HEK293 (cell line): ENCODE measurements at regions not wholly inside any gene's neighbourhood (a gene's known extent, or its start where the extent isn't known, plus 50 kb on each side); places are given as distances from the start of the nearest gene placed in this dataset.

Source experiments
- CTCF ChIA-PET: fragments of 350-600 bp; formaldehyde crosslinking; extraction: SDS; loops from one replicate; lab custom pipeline; 2021; ENCODE audit warnings: antibody characterized with exemption; lab: Yijun Ruan, JAX
- POLR2A ChIA-PET: fragments of 300-600 bp; formaldehyde crosslinking; extraction: SDS; loops from one replicate; lab custom pipeline; 2020; ENCODE audit warnings: antibody characterized with exemption, inconsistent platforms; lab: Yijun Ruan, JAX
- H3K27ac ChIP-seq: fragments of 200-500 bp; sonication (Bioruptor generic); 2 replicates; pipeline ENCODE4 v1.5.1; 2014; ENCODE audit warnings: low read depth, low read length, control low read depth, inconsistent platforms; ENCODE audit errors: extremely low read depth
- H3K36me3 ChIP-seq, 2 experiments: fragments of 200-500 bp in 1 of 2; sonication (Bioruptor generic) in 1 of 2; 1 replicate in 1 of 2; 2 replicates in 1 of 2; pipeline ENCODE4 v1.5.1; 2014 to 2017; ENCODE audit warnings: inconsistent platforms in 2 of 2, low read length in 2 of 2; ENCODE audit not compliant: control insufficient read depth in 2 of 2, insufficient read depth in 1 of 2
- H3K4me1 ChIP-seq: fragments of 200-500 bp; sonication (Bioruptor generic); 2 replicates; pipeline ENCODE4 v1.5.1; 2014; ENCODE audit warnings: mild to moderate bottlenecking, low read length, inconsistent platforms; ENCODE audit not compliant: control insufficient read depth, insufficient read depth
- H3K4me3 ChIP-seq: 2 replicates; pipeline ENCODE4 v1.5.1; 2011; ENCODE audit warnings: low read depth, mild to moderate bottlenecking, control low read depth, low read length, moderate library complexity
- H3K9me3 ChIP-seq: fragments of 200-500 bp; sonication (Bioruptor generic); 2 replicates; pipeline ENCODE4 v1.5.1; 2014; ENCODE audit warnings: low read depth, low read length, inconsistent platforms; ENCODE audit not compliant: control insufficient read depth, insufficient read depth
- GLI2 ChIP-seq: fragments of 450-650 bp; formaldehyde crosslinking; IDR thresholded peaks from 2 replicates; pipeline ENCODE4; 2017; ENCODE audit warnings: missing biosample characterization, missing genetic modification characterization, low read depth, borderline replicate concordance
- KLF1 ChIP-seq: fragments of 450-650 bp; formaldehyde crosslinking; IDR thresholded peaks from 2 replicates; pipeline ENCODE4 v1.5.1; 2016; ENCODE audit warnings: missing biosample characterization, missing genetic modification characterization
- TCF7L2 ChIP-seq: IDR thresholded peaks from 2 replicates; pipeline ENCODE4 v1.6.1; 2011; ENCODE audit warnings: low read depth, mild to moderate bottlenecking, inconsistent platforms, low read length, moderate library complexity, borderline replicate concordance
- ZNF302 ChIP-seq: fragments of 450-650 bp; formaldehyde crosslinking; IDR thresholded peaks from 2 replicates; pipeline ENCODE4 v1.5.1; 2016; ENCODE audit warnings: missing biosample characterization, missing genetic modification characterization, low read depth
- ZNF335 ChIP-seq: fragments of 450-650 bp; formaldehyde crosslinking; conservative IDR thresholded peaks from 2 replicates; pipeline ENCODE4 v1.5.1; 2016; ENCODE audit warnings: missing biosample characterization, missing genetic modification characterization
- ZNF560 ChIP-seq: fragments of 450-650 bp; formaldehyde crosslinking; IDR thresholded peaks from 2 replicates; pipeline ENCODE4 v1.5.1; 2017; ENCODE audit warnings: missing biosample characterization, missing genetic modification characterization, borderline replicate concordance
- ZNF585B ChIP-seq: fragments of 450-650 bp; formaldehyde crosslinking; IDR thresholded peaks from 2 replicates; pipeline ENCODE4 v1.5.1; 2016; ENCODE audit warnings: missing biosample characterization, missing genetic modification characterization
- ZNF596 ChIP-seq: fragments of 450-650 bp; IDR thresholded peaks from 2 replicates; pipeline ENCODE4 v1.5.0; 2018; ENCODE audit warnings: missing biosample characterization, mild to moderate bottlenecking, missing genetic modification characterization, moderate library complexity
- ZNF621 ChIP-seq: fragments of 450-650 bp; formaldehyde crosslinking; IDR thresholded peaks from 2 replicates; pipeline ENCODE4 v1.5.1; 2017; ENCODE audit warnings: missing biosample characterization, missing genetic modification characterization
- ZNF654 ChIP-seq: fragments of 450-650 bp; formaldehyde crosslinking; IDR thresholded peaks from 2 replicates; pipeline ENCODE4 v1.5.1; 2016; ENCODE audit warnings: low read depth, missing biosample characterization, missing genetic modification characterization
- ZNF670 ChIP-seq: fragments of 450-650 bp; formaldehyde crosslinking; IDR thresholded peaks from 2 replicates; pipeline ENCODE4 v1.5.1; 2016; ENCODE audit warnings: missing biosample characterization, missing genetic modification characterization, low read depth
- ZNF792 ChIP-seq: fragments of 450-650 bp; formaldehyde crosslinking; IDR thresholded peaks from 2 replicates; pipeline ENCODE4 v1.5.1; 2016; ENCODE audit warnings: missing biosample characterization, missing genetic modification characterization
- TF ChIP-seq, protein P1 (sequence below): fragments of 450-650 bp; formaldehyde crosslinking; IDR thresholded peaks from 2 replicates; pipeline ENCODE4 v1.5.1; 2016; ENCODE audit warnings: missing biosample characterization, missing genetic modification characterization, borderline replicate concordance
- TF ChIP-seq, protein P2 (sequence below): fragments of 450-650 bp; IDR thresholded peaks from 2 replicates; pipeline ENCODE4 v1.5.1; 2018; ENCODE audit warnings: missing biosample characterization, mild to moderate bottlenecking, missing genetic modification characterization
- TF ChIP-seq, protein P3 (sequence below): fragments of 450-650 bp; formaldehyde crosslinking; IDR thresholded peaks from 2 replicates; pipeline ENCODE4 v1.5.1; 2016; ENCODE audit warnings: missing biosample characterization, missing genetic modification characterization
- TF ChIP-seq, protein P4 (sequence below): fragments of 450-650 bp; formaldehyde crosslinking; IDR thresholded peaks from 2 replicates; pipeline ENCODE4 v1.5.1; 2016; ENCODE audit warnings: missing biosample characterization, missing genetic modification characterization

DNA sequence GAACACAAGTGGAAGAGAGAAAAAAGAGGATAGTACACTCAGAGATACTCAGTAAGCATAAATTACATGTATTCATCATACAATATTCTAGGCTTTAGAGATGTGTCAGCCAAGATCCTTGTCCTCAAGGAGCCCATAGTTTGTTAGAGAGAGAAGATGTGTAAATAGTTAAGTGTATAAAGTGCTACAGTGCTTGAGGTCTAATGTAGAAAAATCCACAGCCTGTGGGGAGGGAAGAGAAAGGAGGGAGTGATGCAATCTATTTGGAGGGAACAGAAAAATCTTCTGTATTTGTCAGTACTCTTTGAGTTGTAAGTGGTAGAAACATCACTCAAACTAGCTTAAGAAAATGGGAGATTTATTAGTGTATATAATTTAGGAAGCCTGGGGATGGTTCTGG, 81.9 kb downstream of the PALM2AKAP2 start (continued):
- no peak for TF ChIP-seq ZNF792 (tag by site-specific recombination)
- TF ChIP-seq, all 188 proteins: peak for 0

DNA sequence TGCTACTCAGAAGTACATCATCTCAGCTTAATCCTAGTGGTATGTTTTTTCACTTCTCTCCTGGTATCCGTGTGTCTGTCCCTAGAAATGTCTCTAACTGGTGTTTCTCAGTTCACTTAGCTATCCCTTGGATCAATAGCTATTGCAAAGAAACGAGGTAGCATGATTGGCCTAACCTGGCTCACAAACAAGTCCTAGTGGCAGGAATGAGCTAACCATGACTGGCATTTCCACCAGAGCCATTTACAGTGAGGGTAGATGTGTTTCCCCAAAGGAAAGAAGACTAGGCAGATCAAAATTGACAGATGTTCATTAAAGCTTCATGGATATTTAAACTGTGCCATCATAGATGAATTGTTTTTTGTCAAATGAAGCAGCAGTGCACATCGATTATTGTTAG, 82.5 kb downstream of the PALM2AKAP2 start:
- no peaks in the 10 kb centered on the region for H3K36me3 ChIP-seq
- ChIA-PET CTCF (interaction anchor here (0.6 to 1.6 kb wide), 2 partner anchors 10 to 42 kb away, joined by 3 to 6 read pairs; no protein-coding TSS in a partner anchor), POLR2A (no interaction called here)
- no peaks in the 10 kb centered on the region for H3K4me1 ChIP-seq
- H3K4me3 ChIP-seq = no peak overlapping the region
- H3K27ac ChIP-seq = no peak overlapping the region
- no peaks in the 10 kb centered on the region for H3K9me3 ChIP-seq
- no peak for TF ChIP-seq ZNF560 (tag by site-specific recombination)
- TF ChIP-seq ZNF654 (tag by site-specific recombination) = no peak
- TF ChIP-seq ZNF621 (tag by site-specific recombination) = no peak
- no peak for TF ChIP-seq KLF1 (tag by site-specific recombination)
- TF ChIP-seq ZNF585B (tag by site-specific recombination) = no peak
- TF ChIP-seq, protein P1, sequence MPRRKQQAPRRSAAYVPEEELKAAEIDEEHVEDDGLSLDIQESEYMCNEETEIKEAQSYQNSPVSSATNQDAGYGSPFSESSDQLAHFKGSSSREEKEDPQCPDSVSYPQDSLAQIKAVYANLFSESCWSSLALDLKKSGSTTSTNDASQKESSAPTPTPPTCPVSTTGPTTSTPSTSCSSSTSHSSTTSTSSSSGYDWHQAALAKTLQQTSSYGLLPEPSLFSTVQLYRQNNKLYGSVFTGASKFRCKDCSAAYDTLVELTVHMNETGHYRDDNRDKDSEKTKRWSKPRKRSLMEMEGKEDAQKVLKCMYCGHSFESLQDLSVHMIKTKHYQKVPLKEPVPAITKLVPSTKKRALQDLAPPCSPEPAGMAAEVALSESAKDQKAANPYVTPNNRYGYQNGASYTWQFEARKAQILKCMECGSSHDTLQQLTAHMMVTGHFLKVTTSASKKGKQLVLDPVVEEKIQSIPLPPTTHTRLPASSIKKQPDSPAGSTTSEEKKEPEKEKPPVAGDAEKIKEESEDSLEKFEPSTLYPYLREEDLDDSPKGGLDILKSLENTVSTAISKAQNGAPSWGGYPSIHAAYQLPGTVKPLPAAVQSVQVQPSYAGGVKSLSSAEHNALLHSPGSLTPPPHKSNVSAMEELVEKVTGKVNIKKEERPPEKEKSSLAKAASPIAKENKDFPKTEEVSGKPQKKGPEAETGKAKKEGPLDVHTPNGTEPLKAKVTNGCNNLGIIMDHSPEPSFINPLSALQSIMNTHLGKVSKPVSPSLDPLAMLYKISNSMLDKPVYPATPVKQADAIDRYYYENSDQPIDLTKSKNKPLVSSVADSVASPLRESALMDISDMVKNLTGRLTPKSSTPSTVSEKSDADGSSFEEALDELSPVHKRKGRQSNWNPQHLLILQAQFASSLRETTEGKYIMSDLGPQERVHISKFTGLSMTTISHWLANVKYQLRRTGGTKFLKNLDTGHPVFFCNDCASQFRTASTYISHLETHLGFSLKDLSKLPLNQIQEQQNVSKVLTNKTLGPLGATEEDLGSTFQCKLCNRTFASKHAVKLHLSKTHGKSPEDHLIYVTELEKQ (tag by site-specific recombination) = no peak
- TF ChIP-seq, protein P2, sequence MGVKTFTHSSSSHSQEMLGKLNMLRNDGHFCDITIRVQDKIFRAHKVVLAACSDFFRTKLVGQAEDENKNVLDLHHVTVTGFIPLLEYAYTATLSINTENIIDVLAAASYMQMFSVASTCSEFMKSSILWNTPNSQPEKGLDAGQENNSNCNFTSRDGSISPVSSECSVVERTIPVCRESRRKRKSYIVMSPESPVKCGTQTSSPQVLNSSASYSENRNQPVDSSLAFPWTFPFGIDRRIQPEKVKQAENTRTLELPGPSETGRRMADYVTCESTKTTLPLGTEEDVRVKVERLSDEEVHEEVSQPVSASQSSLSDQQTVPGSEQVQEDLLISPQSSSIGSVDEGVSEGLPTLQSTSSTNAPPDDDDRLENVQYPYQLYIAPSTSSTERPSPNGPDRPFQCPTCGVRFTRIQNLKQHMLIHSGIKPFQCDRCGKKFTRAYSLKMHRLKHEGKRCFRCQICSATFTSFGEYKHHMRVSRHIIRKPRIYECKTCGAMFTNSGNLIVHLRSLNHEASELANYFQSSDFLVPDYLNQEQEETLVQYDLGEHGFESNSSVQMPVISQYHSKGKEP (tag by site-specific recombination) = no peak
- TF ChIP-seq GLI2 = no peak
- TF ChIP-seq ZNF335 = no peak
- TF ChIP-seq, protein P3, sequence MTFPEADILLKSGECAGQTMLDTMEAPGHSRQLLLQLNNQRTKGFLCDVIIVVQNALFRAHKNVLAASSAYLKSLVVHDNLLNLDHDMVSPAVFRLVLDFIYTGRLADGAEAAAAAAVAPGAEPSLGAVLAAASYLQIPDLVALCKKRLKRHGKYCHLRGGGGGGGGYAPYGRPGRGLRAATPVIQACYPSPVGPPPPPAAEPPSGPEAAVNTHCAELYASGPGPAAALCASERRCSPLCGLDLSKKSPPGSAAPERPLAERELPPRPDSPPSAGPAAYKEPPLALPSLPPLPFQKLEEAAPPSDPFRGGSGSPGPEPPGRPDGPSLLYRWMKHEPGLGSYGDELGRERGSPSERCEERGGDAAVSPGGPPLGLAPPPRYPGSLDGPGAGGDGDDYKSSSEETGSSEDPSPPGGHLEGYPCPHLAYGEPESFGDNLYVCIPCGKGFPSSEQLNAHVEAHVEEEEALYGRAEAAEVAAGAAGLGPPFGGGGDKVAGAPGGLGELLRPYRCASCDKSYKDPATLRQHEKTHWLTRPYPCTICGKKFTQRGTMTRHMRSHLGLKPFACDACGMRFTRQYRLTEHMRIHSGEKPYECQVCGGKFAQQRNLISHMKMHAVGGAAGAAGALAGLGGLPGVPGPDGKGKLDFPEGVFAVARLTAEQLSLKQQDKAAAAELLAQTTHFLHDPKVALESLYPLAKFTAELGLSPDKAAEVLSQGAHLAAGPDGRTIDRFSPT (tag by site-specific recombination) = no peak
- TF ChIP-seq TCF7L2 = no peak
- no peak for TF ChIP-seq ZNF670 (tag by site-specific recombination)
- TF ChIP-seq ZNF596 (tag by site-specific recombination) = no peak
- TF ChIP-seq, protein P4, sequence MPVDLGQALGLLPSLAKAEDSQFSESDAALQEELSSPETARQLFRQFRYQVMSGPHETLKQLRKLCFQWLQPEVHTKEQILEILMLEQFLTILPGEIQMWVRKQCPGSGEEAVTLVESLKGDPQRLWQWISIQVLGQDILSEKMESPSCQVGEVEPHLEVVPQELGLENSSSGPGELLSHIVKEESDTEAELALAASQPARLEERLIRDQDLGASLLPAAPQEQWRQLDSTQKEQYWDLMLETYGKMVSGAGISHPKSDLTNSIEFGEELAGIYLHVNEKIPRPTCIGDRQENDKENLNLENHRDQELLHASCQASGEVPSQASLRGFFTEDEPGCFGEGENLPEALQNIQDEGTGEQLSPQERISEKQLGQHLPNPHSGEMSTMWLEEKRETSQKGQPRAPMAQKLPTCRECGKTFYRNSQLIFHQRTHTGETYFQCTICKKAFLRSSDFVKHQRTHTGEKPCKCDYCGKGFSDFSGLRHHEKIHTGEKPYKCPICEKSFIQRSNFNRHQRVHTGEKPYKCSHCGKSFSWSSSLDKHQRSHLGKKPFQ (tag by site-specific recombination) = no peak
- no peak for TF ChIP-seq ZNF302 (tag by site-specific recombination)
